Naive B cell (primary cell): ENCODE measurements at regions not wholly inside any gene's neighbourhood (a gene's known extent, or its start where the extent isn't known, plus 50 kb on each side); places are given as distances from the start of the nearest gene placed in this dataset.

ENCODE experiments used
- ATAC-seq, 2 donors: fragments of 150-1000 bp; cut with Tn5 transposase; 2 replicates each; pipeline ENCODE4 v1.10.0; 2021; ENCODE audit warnings: low read depth in 2 of 2, mild to moderate bottlenecking in 2 of 2, moderate library complexity in 2 of 2
- DNase-seq: peaks from one replicate; pipeline ENCODE4 v3.0.0; 2022
- H3K27ac Mint-ChIP-seq, 6 donors: one replicate each; pipeline ENCODE4 v1.8.0; 2020 to 2022; ENCODE audit warnings: mild to moderate bottlenecking in 6 of 6, mixed read lengths in 6 of 6, moderate library complexity in 5 of 6, inconsistent platforms in 2 of 6
- H3K27me3 Mint-ChIP-seq, 3 donors: one replicate each; pipeline ENCODE4 v1.8.0; 2021 to 2022; ENCODE audit warnings: mixed read lengths in 3 of 3, mild to moderate bottlenecking in 1 of 3
- H3K36me3 Mint-ChIP-seq, 2 donors: one replicate each; pipeline ENCODE4 v1.8.0; 2020 to 2022; ENCODE audit warnings: mixed read lengths in 2 of 2, inconsistent platforms in 1 of 2, mild to moderate bottlenecking in 1 of 2
- H3K4me1 Mint-ChIP-seq, 3 donors: one replicate each; pipeline ENCODE4 v1.8.0; 2020 to 2022; ENCODE audit warnings: mixed read lengths in 3 of 3, inconsistent platforms in 1 of 3, mild to moderate bottlenecking in 1 of 3, moderate library complexity in 1 of 3
- H3K4me3 Mint-ChIP-seq, 8 donors: one replicate each; pipeline ENCODE4 v1.8.0; 2020 to 2022; ENCODE audit warnings: mild to moderate bottlenecking in 8 of 8, mixed read lengths in 8 of 8, moderate library complexity in 8 of 8, inconsistent platforms in 2 of 8
- H3K9me3 Mint-ChIP-seq, 7 donors: one replicate each; pipeline ENCODE4 v1.8.0; 2020 to 2022; ENCODE audit warnings: mixed read lengths in 7 of 7, mild to moderate bottlenecking in 5 of 7, inconsistent platforms in 2 of 7, moderate library complexity in 1 of 7

DNA sequence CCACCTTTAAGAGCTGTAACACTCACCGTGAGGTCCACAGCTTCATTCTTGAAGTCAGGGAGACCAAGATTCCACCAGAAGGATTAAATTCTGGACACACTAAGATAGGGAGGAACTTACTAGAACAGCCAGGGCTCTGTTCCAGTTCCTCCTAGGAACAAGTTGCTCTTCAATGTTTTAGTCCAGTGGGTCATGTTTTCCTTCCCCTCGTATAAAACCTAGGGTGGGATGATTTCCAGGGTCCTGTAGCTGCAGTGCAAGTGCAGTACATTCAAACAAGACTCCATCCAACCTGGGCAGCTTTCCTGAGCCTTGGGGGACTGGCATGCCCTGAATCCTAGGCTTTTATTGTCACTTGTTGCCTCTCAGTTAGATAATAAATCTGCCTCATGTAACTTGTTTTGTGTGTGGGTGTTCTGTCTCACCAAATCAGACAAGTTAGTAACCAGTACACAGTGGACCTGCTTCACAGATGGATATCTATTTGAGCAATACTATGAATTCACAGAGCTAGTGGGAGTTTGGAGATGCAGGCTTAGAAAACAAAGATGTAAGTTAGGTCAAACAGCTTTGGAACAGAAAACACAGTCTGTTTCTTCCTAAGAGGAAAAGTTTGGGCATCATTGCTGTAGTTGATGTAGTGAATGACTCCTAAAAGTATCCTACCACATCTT, 405.6 kb downstream of the GABRG2 start:
- H3K4me3 Mint-ChIP-seq: no peak overlapping the region
- ATAC-seq (no peak), DNase-seq (no peak)
- H3K9me3 Mint-ChIP-seq: peaks cover 0 to 20% (median 2%) of the 10 kb centered on the region in 7 donors
- no peaks in the 10 kb centered on the region for H3K27me3 Mint-ChIP-seq
- H3K36me3 Mint-ChIP-seq: no peaks in the 10 kb centered on the region
- H3K27ac Mint-ChIP-seq: no peak overlapping the region
- H3K4me1 Mint-ChIP-seq: no peaks in the 10 kb centered on the region

DNA sequence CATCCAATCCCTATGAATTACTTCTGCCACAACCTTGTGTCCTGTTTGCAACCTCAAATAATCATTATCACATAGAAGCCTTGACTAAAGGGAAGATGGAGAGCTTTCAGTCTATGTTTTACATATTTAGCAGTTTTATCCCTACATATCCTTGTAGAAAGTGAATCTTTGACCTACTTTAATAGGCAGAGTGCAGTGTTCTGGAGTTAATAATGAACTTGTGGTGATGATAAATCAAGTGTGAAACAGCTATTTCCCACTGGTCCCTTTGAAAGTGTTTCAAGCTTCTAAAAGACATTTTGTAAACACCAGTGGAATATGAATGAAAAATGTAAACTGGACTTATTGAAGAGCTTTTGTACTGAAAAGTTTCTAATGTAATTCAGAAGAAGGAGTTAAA, 406.7 kb downstream of the GABRG2 start:
- Mint-ChIP-seq H3K36me3 (no peaks in the 10 kb centered on the region), H3K27ac (no peak overlapping the region), H3K27me3 (no peaks in the 10 kb centered on the region), H3K4me3 (no peak overlapping the region), H3K9me3 (peaks cover 0 to 20% (median 2%) of the 10 kb centered on the region in 7 donors), H3K4me1 (no peaks in the 10 kb centered on the region)
- ATAC-seq (no peak), DNase-seq (no peak)

DNA sequence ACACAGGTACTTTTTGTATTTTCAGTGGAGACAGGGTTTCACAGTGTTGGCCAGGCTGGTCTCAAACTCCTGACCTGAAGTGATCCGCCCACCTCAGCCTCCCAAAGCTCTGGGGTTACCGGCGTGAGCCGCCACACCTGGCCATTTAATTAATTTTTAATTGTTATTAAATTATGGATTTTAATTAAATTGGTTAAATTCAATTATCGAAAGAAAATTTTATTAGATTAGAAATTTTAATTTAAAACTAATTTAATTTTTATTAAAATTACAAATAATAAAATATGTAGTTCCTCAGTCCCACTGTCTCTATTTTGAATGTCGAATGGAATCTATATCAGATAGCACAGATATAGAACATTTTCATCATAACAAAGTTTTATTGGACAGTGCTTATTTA, 416.5 kb downstream of the GABRG2 start:
- DNase-seq: no peak
- Mint-ChIP-seq H3K9me3 (peaks cover 0 to 10% (median 2%) of the 10 kb centered on the region in 7 donors), H3K4me1 (no peaks in the 10 kb centered on the region)

DNA sequence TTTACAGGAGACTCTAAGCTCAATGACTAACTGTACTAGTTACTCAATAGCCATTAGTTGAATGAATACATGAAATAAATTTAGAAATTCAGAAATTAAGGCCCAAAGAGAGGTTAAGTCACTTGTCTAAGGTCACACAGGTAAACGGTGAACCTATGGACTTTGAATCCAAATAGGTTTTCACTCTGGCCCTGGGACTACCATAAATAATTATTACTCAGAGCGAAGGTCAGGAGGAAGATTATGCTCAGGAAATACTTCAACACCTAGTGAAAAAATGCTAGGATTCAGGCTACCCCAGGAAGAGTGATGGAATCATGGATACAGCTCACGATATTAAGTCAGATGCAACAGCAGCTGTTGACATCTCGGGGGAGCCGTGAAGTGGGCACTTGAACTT, 417.4 kb downstream of the GABRG2 start:
- no peak for DNase-seq

More for the DNA sequence above, 416.5 kb downstream of the GABRG2 start:
- no peak for ATAC-seq
- Mint-ChIP-seq H3K4me3 (no peak overlapping the region), H3K27ac (no peak overlapping the region), H3K36me3 (no peaks in the 10 kb centered on the region), H3K27me3 (no peaks in the 10 kb centered on the region)

DNA sequence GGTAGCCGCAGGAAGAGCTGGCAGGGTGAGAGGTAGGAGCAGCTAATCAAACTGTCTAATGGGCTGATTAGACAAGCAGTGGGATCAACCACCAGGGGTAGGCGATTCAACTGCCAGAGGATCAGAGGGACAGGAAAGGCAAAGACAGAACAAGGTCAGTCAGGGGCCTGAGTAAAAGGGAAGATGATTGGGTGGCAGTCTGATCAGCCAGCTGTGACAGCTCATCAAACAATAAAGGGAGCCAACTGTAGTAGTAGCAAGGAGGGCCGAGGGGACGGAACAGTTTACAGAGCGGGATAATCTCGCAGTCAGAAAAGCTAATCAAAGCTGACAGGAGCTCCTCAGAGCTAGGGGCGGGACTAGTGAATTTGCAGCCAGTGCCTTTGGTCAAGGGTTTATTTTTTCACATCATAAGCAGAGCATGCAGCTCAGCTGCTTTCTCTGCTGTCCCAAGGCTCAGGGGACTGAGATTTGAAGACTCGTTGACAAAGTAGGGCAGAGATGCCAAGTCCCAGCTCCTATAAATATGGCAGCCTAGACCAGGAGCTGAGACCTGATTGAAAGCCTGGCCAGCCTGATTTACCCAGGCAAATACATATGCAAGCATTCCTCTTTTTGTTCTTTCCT, 418.2 kb downstream of the GABRG2 start:
- ATAC-seq (no peak), DNase-seq (no peak)
- H3K4me3 Mint-ChIP-seq: peak overlapping the region in 1 of 8 donors; percentile 64
- no peak overlapping the region for H3K27ac Mint-ChIP-seq
- H3K9me3 Mint-ChIP-seq: peaks cover 0 to 10% (median 2%) of the 10 kb centered on the region in 7 donors
- H3K27me3 Mint-ChIP-seq: no peaks in the 10 kb centered on the region
- H3K36me3 Mint-ChIP-seq: no peaks in the 10 kb centered on the region
- no peaks in the 10 kb centered on the region for H3K4me1 Mint-ChIP-seq

More for the DNA sequence above, 417.4 kb downstream of the GABRG2 start:
- no peak overlapping the region for H3K4me3 Mint-ChIP-seq
- H3K9me3 Mint-ChIP-seq: peaks cover 0 to 10% (median 2%) of the 10 kb centered on the region in 7 donors
- H3K4me1 Mint-ChIP-seq: no peaks in the 10 kb centered on the region
- no peak overlapping the region for H3K27ac Mint-ChIP-seq
- no peak for ATAC-seq
- no peaks in the 10 kb centered on the region for H3K36me3 Mint-ChIP-seq
- no peaks in the 10 kb centered on the region for H3K27me3 Mint-ChIP-seq

DNA sequence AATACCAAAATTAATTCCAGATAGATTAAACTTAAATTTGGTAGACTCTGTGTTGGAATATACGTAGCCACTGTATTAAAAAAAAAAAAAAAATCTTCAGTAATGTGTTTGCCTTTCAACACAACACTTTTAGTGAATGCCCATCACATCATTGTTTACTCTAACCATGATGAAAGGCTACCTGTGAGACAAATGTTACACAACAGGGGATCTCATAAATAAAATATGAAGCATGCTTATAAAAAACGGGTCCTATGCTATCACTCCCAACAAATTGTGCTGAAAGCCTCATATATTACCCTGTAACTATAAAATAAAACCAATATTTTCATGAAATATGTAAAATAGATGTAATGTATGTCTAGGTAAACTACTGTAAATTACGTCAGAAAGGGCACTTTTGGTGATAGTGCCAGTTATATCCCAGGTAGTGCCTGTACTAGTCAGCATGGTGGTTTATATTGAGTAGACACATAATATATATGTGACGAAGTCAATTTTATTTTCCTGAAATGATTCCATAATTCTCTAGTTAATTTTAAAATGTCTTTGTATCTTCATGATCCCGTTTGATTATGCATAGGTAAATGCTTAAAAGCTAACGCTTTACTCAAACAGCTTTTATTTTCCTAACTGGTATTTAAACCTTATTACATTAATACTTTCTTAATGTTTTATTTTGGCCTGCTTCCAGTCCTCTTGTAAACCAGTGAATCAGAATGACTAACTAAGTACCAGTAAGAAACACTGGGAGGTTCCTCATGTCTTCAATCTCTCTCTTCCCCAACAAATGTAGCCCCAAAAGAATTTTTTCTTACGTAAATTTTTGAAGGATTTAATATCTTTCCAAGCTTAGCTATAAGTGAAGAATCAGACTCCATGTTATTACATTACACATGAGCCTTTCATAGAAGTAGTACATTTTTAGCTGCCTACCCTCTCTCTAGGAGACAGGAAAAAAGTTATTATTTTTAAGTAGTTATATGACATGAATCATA, 420.3 kb downstream of the GABRG2 start:
- DNase-seq (no peak), ATAC-seq (no peak)
- Mint-ChIP-seq H3K4me3 (no peak overlapping the region), H3K9me3 (peaks cover 0 to 14% (median 2%) of the 10 kb centered on the region in 7 donors), H3K27me3 (no peaks in the 10 kb centered on the region), H3K4me1 (no peaks in the 10 kb centered on the region), H3K27ac (no peak overlapping the region), H3K36me3 (no peaks in the 10 kb centered on the region)

DNA sequence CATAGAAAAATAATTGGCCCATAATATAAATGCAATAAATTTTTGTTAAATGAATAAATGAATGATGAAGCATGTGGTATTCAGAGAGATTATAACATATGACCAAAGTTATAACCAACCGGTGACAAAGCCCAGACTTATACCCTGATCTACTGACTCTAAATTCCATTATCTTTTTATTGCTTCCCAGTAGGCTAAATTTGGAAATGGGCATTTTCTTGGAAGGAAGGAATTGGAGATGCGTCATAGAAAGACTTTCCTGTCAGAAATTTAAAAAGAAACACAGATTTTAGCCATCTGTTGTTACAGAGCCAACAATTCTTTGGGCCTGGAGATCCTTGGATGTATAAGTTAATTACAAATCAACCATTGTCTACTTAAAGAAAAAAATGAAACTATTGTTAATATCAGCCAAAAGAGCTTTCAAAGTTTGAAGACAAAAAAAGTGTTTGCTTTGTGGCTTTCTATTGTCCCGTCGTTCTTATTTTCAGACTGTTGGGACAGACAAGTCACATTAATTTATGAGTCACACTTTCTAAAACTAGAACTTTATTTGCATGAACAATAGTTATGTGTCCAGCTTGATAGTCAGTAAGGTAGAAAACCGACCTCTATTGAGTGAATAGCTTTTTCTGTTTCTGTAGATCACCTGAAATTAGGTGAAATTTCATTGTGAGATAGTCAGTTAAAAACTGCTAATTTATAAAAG, 428.7 kb downstream of the GABRG2 start:
- H3K4me1 Mint-ChIP-seq: no peaks in the 10 kb centered on the region
- no peaks in the 10 kb centered on the region for H3K27me3 Mint-ChIP-seq

DNA sequence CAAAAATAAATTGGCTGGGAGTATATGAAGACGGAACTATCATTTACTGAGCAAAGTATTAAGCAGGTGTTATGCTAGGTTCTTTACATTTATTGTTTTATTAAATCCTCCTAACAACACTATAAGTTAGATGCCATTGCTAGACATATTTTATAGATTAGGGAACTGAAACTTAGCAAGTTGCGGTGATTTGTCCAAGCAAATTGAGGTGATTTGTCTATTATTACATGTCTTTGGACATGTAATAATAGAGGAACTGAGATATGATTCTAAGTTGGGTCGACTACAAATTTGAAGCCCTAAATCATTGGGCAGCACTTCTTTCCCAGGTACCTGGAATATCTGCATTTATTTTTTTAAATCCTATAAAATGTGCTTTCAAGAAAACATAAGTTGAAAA, 429.9 kb downstream of the GABRG2 start:
- peaks cover 3 to 11% (median 4%) of the 10 kb centered on the region in 7 donors for H3K9me3 Mint-ChIP-seq
- ATAC-seq (no peak), DNase-seq (no peak)
- H3K4me1 Mint-ChIP-seq: no peaks in the 10 kb centered on the region
- H3K27me3 Mint-ChIP-seq: no peaks in the 10 kb centered on the region
- no peaks in the 10 kb centered on the region for H3K36me3 Mint-ChIP-seq
- H3K27ac Mint-ChIP-seq: no peak overlapping the region
- no peak overlapping the region for H3K4me3 Mint-ChIP-seq

More for the DNA sequence above, 428.7 kb downstream of the GABRG2 start:
- H3K27ac Mint-ChIP-seq: no peak overlapping the region
- H3K36me3 Mint-ChIP-seq: no peaks in the 10 kb centered on the region
- no peak for ATAC-seq
- DNase-seq: no peak
- no peak overlapping the region for H3K4me3 Mint-ChIP-seq
- peaks cover 0 to 10% (median 4%) of the 10 kb centered on the region in 7 donors for H3K9me3 Mint-ChIP-seq

DNA sequence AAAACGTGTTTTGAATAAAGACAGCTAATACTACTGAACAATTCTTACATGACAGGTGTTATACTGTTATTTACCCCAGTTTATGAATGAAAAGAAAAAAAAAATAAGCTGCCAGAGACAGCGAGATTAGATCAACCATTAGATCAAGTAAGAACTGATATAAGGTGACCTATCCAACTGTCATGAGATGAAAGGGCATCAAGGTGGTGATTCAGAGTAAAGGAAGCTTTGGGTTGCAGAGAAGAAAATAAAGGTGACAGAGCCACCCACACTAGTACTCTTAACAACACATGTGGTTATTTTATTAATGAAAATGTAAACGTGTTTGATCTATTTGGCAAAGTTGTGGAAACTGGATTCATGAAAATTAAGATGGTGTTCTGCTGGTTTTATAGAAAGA, 435.2 kb downstream of the GABRG2 start:
- DNase-seq (no peak), ATAC-seq (no peak)
- no peaks in the 10 kb centered on the region for H3K27me3 Mint-ChIP-seq
- no peak overlapping the region for H3K4me3 Mint-ChIP-seq
- H3K27ac Mint-ChIP-seq: no peak overlapping the region
- H3K36me3 Mint-ChIP-seq: no peaks in the 10 kb centered on the region
- H3K9me3 Mint-ChIP-seq: peaks cover 0 to 15% (median 6%) of the 10 kb centered on the region in 7 donors
- H3K4me1 Mint-ChIP-seq: no peaks in the 10 kb centered on the region

DNA sequence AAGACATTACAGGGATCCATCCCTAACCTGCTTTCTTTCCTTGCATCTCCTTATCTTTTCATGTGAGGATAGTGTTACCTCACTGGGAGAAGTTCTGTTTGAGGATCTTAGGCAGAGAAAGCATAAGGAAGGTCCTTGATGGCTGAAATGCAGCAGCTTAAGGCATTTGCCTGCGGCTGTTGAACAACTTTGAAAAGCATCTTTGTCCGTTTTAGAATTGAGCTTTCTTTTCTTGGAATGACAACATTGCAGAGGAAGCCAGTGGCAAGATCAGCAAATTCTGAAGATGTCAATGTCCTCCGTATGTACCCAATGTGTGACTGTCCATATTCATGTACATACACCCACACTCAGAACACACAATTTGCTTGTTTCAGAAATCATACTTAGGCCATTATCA, 436.2 kb downstream of the GABRG2 start:
- Mint-ChIP-seq H3K4me1 (no peaks in the 10 kb centered on the region), H3K9me3 (peaks cover 0 to 15% (median 6%) of the 10 kb centered on the region in 7 donors), H3K4me3 (no peak overlapping the region), H3K36me3 (no peaks in the 10 kb centered on the region), H3K27me3 (no peaks in the 10 kb centered on the region), H3K27ac (no peak overlapping the region)
- ATAC-seq (no peak), DNase-seq (no peak)

DNA sequence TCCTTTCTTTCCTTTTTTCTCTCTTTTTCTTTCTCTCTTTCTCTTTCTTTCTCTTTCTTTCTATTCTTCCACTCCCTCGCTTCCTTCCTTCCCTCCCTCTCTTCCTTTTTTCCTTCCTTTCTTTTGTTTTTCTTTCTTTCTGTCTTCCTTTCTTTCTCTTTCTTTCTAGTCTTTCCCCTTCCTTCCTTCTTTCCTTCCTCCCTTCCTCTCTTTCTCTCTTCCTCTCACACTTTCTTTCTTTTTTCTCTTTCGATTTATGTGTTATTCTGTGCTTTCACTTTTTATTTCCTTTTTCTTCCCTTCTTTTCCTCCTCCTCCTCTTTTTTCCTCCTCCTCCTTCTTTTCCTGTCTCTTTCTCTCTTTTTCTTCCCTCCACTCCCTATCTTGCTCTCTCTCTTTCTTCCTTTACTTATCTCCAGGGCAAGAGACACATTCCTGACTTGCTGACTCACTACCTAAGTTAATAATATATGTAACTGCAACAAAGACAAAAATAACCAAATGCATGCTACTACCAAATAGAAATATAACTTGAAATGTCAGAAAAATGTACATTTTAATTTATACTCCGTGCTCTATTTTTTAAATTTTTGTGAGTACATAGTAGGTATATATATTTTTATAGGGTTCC, 445.5 kb downstream of the GABRG2 start:
- DNase-seq (no peak), ATAC-seq (no peak)
- no peaks in the 10 kb centered on the region for H3K4me1 Mint-ChIP-seq
- H3K27me3 Mint-ChIP-seq: no peaks in the 10 kb centered on the region
- no peaks in the 10 kb centered on the region for H3K36me3 Mint-ChIP-seq
- H3K9me3 Mint-ChIP-seq: peaks cover 2 to 21% (median 8%) of the 10 kb centered on the region in 7 donors
- H3K27ac Mint-ChIP-seq: no peak overlapping the region
- no peak overlapping the region for H3K4me3 Mint-ChIP-seq

DNA sequence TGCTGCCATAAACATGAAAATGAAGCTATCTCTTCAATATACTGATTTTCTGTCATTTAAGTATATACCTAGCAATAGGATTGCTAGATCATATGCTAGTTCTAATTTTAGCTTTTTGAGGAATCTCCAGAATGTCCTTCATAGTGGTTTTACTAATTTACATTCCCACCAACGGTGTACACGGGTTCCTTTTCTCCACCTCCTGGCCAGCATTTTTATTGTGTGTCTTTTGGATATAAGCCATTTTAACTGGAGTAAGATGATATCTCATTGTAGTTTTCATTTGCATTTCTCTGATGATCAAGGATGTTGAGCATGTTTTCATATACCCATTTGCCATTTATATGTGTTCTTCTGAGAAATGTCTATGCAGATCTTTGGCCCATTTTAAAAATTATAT, 446.5 kb downstream of the GABRG2 start:
- no peaks in the 10 kb centered on the region for H3K27me3 Mint-ChIP-seq
- no peaks in the 10 kb centered on the region for H3K4me1 Mint-ChIP-seq
- no peak overlapping the region for H3K4me3 Mint-ChIP-seq
- DNase-seq: no peak
- H3K9me3 Mint-ChIP-seq: peaks cover 5 to 29% (median 12%) of the 10 kb centered on the region in 7 donors
- H3K27ac Mint-ChIP-seq: no peak overlapping the region
- no peak for ATAC-seq
- H3K36me3 Mint-ChIP-seq: no peaks in the 10 kb centered on the region

DNA sequence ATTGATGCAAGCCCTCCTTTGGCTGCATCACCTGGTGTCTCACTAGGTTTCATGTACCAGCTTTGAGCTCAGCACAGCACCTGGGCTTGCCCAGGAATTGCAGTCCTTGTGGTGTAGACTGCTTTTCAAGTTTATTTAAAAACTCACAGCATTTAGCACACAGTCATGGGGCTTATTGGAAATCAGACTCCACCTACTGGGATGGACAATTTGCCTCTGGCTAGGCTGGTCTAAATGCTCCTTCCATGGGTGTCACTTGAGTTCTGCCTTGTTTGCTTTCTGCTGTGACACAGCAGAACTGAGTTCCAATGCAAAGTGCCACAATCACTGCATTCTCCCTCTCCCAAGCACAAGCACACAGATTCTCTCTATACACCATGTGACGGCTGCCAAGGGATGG, 453.3 kb downstream of the GABRG2 start:
- H3K4me3 Mint-ChIP-seq: no peak overlapping the region

More for the DNA sequence above, 453.3 kb downstream of the GABRG2 start:
- no peak for DNase-seq
- Mint-ChIP-seq H3K36me3 (no peaks in the 10 kb centered on the region), H3K9me3 (peaks cover 12 to 32% (median 16%) of the 10 kb centered on the region in 7 donors), H3K4me1 (no peaks in the 10 kb centered on the region), H3K27ac (no peak overlapping the region), H3K27me3 (no peaks in the 10 kb centered on the region)
- ATAC-seq: no peak
